ES-I3 (cell line): ENCODE measurements at regions not wholly inside any gene's neighbourhood (a gene's known extent, or its start where the extent isn't known, plus 50 kb on each side); places are given as distances from the start of the nearest gene placed in this dataset.

Experiments
- H3K36me3 ChIP-seq: 2 replicates; pipeline ENCODE4 v1.6.1; 2013; ENCODE audit warnings: mild to moderate bottlenecking, low read length, control low read depth, moderate library complexity; ENCODE audit not compliant: insufficient read depth
- H3K4me1 ChIP-seq: 2 replicates; pipeline ENCODE4 v1.6.1; 2013; ENCODE audit warnings: mild to moderate bottlenecking, control low read depth, low read length; ENCODE audit not compliant: insufficient read depth
- H3K9ac ChIP-seq: 2 replicates; pipeline ENCODE4 v1.6.1; 2013; ENCODE audit warnings: low read depth, mild to moderate bottlenecking, low read length, moderate library complexity
- H3K9me3 ChIP-seq: 2 replicates; pipeline ENCODE4 v1.6.1; 2013; ENCODE audit warnings: mild to moderate bottlenecking, low read length, moderate library complexity; ENCODE audit not compliant: control insufficient read depth, insufficient read depth

- no peaks in the 10 kb centered on the region for H3K36me3 ChIP-seq
- H3K4me1 ChIP-seq = peaks cover 4% of the 10 kb centered on the region; the same call in 1 of the 2 replicates
- H3K9ac ChIP-seq = no peak overlapping the region
- H3K9me3 ChIP-seq = no peaks in the 10 kb centered on the region
These were observed 242.8 kb upstream of the UBE2E2 start for GRCh38 chr3:22960105-22960984.

DNA sequence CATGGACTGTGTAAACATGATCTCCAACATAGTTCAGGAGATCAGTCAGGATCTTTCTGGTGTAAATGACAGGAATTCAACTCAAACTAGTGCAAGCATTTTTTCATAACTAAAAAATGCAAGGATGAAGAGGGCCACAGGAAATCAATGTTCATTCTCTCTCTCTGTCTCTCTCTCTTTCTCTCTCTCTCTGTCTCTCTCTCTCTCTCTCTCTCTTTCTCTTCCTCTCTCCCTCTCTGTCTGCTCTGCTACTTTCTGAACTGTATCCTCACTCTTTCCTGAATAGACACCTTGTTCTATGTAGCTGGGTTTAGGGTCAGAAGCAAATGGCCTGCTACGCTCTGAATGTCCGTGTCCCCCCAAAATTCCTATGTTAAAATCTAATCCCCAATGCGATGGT lies 240.9 kb upstream of the UBE2E2 start:
- no peaks in the 10 kb centered on the region for H3K36me3 ChIP-seq
- H3K9me3 ChIP-seq = no peaks in the 10 kb centered on the region
- H3K9ac ChIP-seq = no peak overlapping the region
- peaks cover 4% of the 10 kb centered on the region; the same call in 1 of the 2 replicates for H3K4me1 ChIP-seq

DNA sequence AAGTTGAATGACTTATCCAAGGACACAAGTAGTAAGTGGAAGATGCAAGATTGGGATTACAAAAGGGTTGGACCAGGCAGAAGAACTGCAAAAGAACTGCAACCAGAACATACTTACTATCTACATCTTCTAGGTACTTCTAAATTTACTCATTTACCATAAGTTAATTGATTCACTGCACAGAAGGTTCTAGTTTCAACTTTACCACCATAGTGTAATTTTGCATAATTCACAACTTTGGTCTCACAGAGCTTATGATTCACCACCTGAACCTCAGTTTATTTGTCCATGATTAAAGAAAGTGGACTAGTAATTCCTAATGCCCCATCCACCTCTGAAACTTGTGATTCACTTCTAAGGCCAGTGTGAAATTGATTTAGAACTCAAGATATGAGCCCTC lies 236.8 kb upstream of the UBE2E2 start:
- H3K4me1 ChIP-seq = peaks cover 4% of the 10 kb centered on the region; the same call in 1 of the 2 replicates
- no peak overlapping the region for H3K9ac ChIP-seq
- no peaks in the 10 kb centered on the region for H3K36me3 ChIP-seq
- no peaks in the 10 kb centered on the region for H3K9me3 ChIP-seq

- Histone ChIP-seq H3K9me3 (no peaks in the 10 kb centered on the region), H3K9ac (no peak overlapping the region), H3K4me1 (no peaks in the 10 kb centered on the region), H3K36me3 (no peaks in the 10 kb centered on the region)
These were observed 233.9 kb upstream of the UBE2E2 start for GRCh38 chr3:22969276-22969675.

- H3K36me3 ChIP-seq = no peaks in the 10 kb centered on the region
These were observed 231.6 kb upstream of the UBE2E2 start for GRCh38 chr3:22971497-22971896.

GRCh38 chr3:22977042-22977441 lies 226.1 kb upstream of the UBE2E2 start:
- Histone ChIP-seq H3K36me3 (no peaks in the 10 kb centered on the region), H3K4me1 (no peaks in the 10 kb centered on the region), H3K9ac (no peak overlapping the region), H3K9me3 (no peaks in the 10 kb centered on the region)

More at GRCh38 chr3:22971497-22971896, 231.6 kb upstream of the UBE2E2 start:
- Histone ChIP-seq H3K9ac (no peak overlapping the region), H3K4me1 (no peaks in the 10 kb centered on the region), H3K9me3 (no peaks in the 10 kb centered on the region)

GRCh38 chr3:22977650-22978289 lies 225.4 kb upstream of the UBE2E2 start:
- Histone ChIP-seq H3K9ac (no peak overlapping the region), H3K4me1 (no peaks in the 10 kb centered on the region), H3K36me3 (no peaks in the 10 kb centered on the region), H3K9me3 (no peaks in the 10 kb centered on the region)

GRCh38 chr3:22979581-22979980 lies 223.5 kb upstream of the UBE2E2 start:
- Histone ChIP-seq H3K36me3 (no peaks in the 10 kb centered on the region), H3K4me1 (no peaks in the 10 kb centered on the region), H3K9ac (no peak overlapping the region), H3K9me3 (no peaks in the 10 kb centered on the region)

DNA sequence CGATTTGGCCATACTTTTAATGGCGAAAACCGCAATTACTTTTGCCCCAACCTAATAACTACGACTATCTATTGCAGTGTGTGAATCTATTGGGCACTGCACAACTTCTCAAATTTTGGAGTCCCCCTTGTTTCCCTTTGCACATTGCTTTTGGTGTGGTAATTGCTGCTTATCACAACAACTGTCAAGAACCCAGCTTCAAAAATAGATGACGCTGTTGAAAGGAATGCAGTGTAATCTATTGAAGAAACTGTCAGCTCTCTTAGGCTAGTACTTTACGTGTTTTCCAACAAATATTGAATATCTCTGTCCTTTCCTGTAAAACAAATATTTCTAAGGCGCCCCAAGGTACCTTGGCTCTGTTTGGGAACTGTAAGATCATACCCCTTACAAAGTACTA lies 222.8 kb upstream of the UBE2E2 start:
- Histone ChIP-seq H3K36me3 (no peaks in the 10 kb centered on the region), H3K9ac (no peak overlapping the region), H3K4me1 (no peaks in the 10 kb centered on the region), H3K9me3 (no peaks in the 10 kb centered on the region)

DNA sequence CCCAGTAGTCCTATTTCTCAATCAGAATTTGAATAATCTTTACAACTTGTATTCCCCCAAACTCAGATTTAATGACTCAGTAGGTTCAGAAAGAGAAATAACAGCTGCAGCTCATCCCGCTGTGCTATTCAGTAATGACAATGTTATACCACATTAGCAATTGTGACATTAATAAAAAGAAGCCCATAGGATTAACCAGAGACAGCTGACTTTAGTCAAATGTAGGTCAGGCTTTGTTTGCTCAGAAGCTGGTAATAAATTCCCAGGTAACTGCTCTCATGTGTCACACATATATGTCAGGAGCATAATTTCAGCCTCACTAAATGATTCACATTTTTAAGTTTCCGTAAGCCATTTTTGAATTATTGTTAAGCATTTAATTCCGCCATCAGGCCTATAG lies 222.0 kb upstream of the UBE2E2 start:
- H3K9ac ChIP-seq = no peak overlapping the region
- H3K4me1 ChIP-seq = no peaks in the 10 kb centered on the region
- H3K36me3 ChIP-seq = no peaks in the 10 kb centered on the region
- H3K9me3 ChIP-seq = no peaks in the 10 kb centered on the region

DNA sequence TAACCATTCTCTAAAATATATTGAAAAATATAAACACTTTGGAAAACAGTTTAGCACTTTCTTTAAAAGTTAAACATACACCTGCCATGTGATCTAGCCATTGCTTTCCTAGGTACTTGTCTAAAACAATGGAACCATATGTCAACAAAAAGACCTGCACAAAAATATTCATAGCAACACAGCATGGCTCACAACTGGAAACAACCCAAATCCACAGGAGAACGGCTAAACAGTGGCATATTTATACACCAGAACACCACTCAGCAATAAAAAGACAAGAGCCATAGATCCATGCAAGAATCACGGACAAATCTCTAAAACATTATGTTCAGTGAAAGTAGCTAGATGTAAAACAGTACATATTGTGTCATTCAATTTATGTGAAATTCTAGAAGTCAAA lies 221.3 kb upstream of the UBE2E2 start:
- Histone ChIP-seq H3K9ac (no peak overlapping the region), H3K9me3 (no peaks in the 10 kb centered on the region), H3K36me3 (no peaks in the 10 kb centered on the region), H3K4me1 (no peaks in the 10 kb centered on the region)

- no peak overlapping the region for H3K9ac ChIP-seq
- no peaks in the 10 kb centered on the region for H3K36me3 ChIP-seq
- no peaks in the 10 kb centered on the region for H3K9me3 ChIP-seq
These were observed 220.0 kb upstream of the UBE2E2 start for GRCh38 chr3:22982981-22983587.

DNA sequence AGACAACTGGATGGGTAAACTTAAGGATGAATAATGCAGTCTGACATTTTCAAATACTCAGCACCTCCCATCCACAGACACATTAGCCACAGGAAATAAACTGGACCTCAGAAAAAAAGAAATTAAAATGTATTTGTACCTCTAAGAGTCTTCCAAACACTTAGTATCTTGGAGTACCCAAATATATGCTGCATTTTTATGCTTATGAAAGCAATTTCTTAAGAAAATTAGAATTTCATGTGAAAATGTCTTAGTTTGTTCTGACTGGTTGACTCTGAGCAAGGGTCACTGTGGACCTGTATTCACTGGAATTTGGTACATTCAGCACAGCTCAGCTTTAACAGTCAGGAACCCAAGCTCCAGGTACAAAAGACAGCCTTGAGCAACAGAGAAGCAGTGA lies 216.2 kb upstream of the UBE2E2 start:
- peaks cover 8% of the 10 kb centered on the region; the same call in 1 of the 2 replicates for H3K4me1 ChIP-seq
- no peaks in the 10 kb centered on the region for H3K9me3 ChIP-seq
- no peaks in the 10 kb centered on the region for H3K36me3 ChIP-seq
- H3K9ac ChIP-seq = no peak overlapping the region

More at GRCh38 chr3:22982981-22983587, 220.0 kb upstream of the UBE2E2 start:
- no peaks in the 10 kb centered on the region for H3K4me1 ChIP-seq

GRCh38 chr3:22988566-22988965 lies 214.6 kb upstream of the UBE2E2 start:
- Histone ChIP-seq H3K4me1 (peaks cover 8% of the 10 kb centered on the region; the same call in 1 of the 2 replicates), H3K9me3 (no peaks in the 10 kb centered on the region), H3K9ac (no peak overlapping the region), H3K36me3 (no peaks in the 10 kb centered on the region)
